ENCODE measurements at regions not wholly inside any gene's neighbourhood (a gene's known extent, or its start where the extent isn't known, plus 50 kb on each side); places are given as distances from the start of the nearest gene placed in this dataset.

GRCh38 chr4:35125995-35126712, 1118.2 kb downstream of the ARAP2 start:
- ATAC-seq (no peak), DNase-seq (ENCODE audit: low read depth, low spot score) (no peak)
- Histone ChIP-seq H2AFZ (ENCODE audit: low read depth, low read length, poor library complexity, severe bottlenecking) (no peak overlapping the region), H3K27me3 (ENCODE audit: insufficient read depth, low read length) (no peaks in the 10 kb centered on the region), H4K20me1 (ENCODE audit: insufficient read depth) (no peaks in the 10 kb centered on the region), H3K79me2 (ENCODE audit: insufficient read depth, low read length) (no peaks in the 10 kb centered on the region), H3K4me2 (ENCODE audit: low read length) (no peak overlapping the region), H3K9ac (ENCODE audit: low read length) (no peak overlapping the region), H3K9me3 (ENCODE audit: control insufficient read depth in 1 of 2, insufficient read depth in 1 of 2, low read depth in 1 of 2, low read length in 2 of 2) (no peaks in the 10 kb centered on the region), H3K4me1 (ENCODE audit: control insufficient read depth in 1 of 2, insufficient read depth in 2 of 2, low read length in 2 of 2) (no peaks in the 10 kb centered on the region), H3K36me3 (ENCODE audit: control insufficient read depth in 1 of 2, insufficient read depth in 2 of 2, low read length in 2 of 2) (no peaks in the 10 kb centered on the region), H3K27ac (ENCODE audit: low read depth, low read length) (no peak overlapping the region), H3K9me2 (ENCODE audit: insufficient read depth) (no peaks in the 10 kb centered on the region), H3K4me3 (replicated peaks in 1 of 2; ENCODE audit: low read depth in 1 of 2, low read length in 2 of 2) (no peak overlapping the region)
- TF ChIP-seq MAX (IDR thresholded peaks at IDR 0.05) (no peak), ZFX (IDR thresholded peaks at IDR 0.05) (no peak), EGR1 (IDR thresholded peaks at IDR 0.05; ENCODE audit: low read depth) (no peak), ZNF274 (IDR thresholded peaks at IDR 0.05; ENCODE audit: low read depth, low read length) (no peak), CBX3 (IDR thresholded peaks at IDR 0.05; ENCODE audit: low read depth) (no peak), CEBPB (IDR thresholded peaks at IDR 0.05; ENCODE audit: low read depth) (no peak), POLR2AphosphoS5 (IDR thresholded peaks at IDR 0.05; ENCODE audit: low read depth, low read length) (no peak), SP1 (IDR thresholded peaks at IDR 0.05; ENCODE audit: low read depth) (no peak), YY1 (IDR thresholded peaks at IDR 0.05; ENCODE audit: extremely low read depth, insufficient replicate concordance, low read depth, low read length) (no peak), ATF3 (IDR thresholded peaks at IDR 0.05) (no peak), CTCF (IDR thresholded peaks at IDR 0.05 in 2 of 3, conservative IDR thresholded peaks at IDR 0.05 in 1 of 3; ENCODE audit: borderline replicate concordance in 1 of 3, insufficient read depth in 1 of 3, low read depth in 2 of 3, low read length in 2 of 3) (no peak), FOSL1 (IDR thresholded peaks at IDR 0.05; ENCODE audit: low read depth) (no peak), TCF7L2 (IDR thresholded peaks at IDR 0.05; ENCODE audit: borderline replicate concordance, extremely low read depth, insufficient read depth, insufficient read length) (no peak), ELF1 (IDR thresholded peaks at IDR 0.05; ENCODE audit: borderline replicate concordance, low read depth) (no peak)
- intact Hi-C loops (cut with micrococcal nuclease), result no loop called here
- ChIA-PET POLR2A (no interaction called here), CTCF (no interaction called here), RAD21 (ENCODE audit: low non-redundant PET in 1 of 2, low total read pairs in 2 of 2, uncharacterized antibody in 2 of 2, unreplicated experiment in 2 of 2) (no interaction called here)
- BruUV-seq (replicated peaks), result no TSS peak

Measured in HCT116 (cell line).